Breast epithelium (tissue), 3 donors: ENCODE measurements at regions not wholly inside any gene's neighbourhood (a gene's known extent, or its start where the extent isn't known, plus 50 kb on each side); places are given as distances from the start of the nearest gene placed in this dataset.

Experiments
- CTCF ChIP-seq, 3 donors: fragments of 450-650 bp; IDR thresholded peaks; one replicate each; pipeline ENCODE4 v1.5.1; 2016 to 2017; ENCODE audit warnings: antibody characterized with exemption in 3 of 3, mild to moderate bottlenecking in 3 of 3, moderate library complexity in 3 of 3
- POLR2A ChIP-seq: fragments of 450-650 bp; IDR thresholded peaks from one replicate; pipeline ENCODE4 v1.6.1; 2016; ENCODE audit warnings: antibody characterized with exemption, mild to moderate bottlenecking, moderate library complexity

GRCh38 chr16:26505496-26505895 lies 561.2 kb upstream of the C16orf82 start:
- TF ChIP-seq POLR2A (no peak), CTCF (IDR thresholded peaks at IDR 0.05) (no peak)
